ENCODE measurements at regions not wholly inside any gene's neighbourhood (a gene's known extent, or its start where the extent isn't known, plus 50 kb on each side); places are given as distances from the start of the nearest gene placed in this dataset.

DNA sequence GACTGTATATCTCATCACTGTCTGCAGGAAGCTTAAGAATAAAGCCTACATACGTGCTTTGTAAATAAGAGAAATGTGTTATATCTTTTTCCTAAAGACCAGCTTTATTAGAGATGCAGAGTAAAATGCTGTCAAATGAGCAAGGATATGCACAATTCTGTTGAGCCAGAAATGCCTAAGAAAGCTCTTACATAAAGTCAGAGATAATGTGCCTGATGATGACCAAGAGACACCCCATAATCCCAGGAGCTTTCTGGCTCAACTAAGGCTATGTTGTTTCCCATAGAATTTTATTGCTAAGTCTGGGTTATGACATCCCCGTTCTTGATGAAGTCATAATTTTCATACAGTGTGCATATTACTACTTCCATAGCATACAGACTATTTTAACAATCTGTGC is 209.9 kb downstream of the GALC start:
- Histone ChIP-seq H3K27ac (ENCODE audit: insufficient read depth in 1 of 2, low read depth in 1 of 2, low read length in 2 of 2, poor library complexity in 1 of 2, severe bottlenecking in 2 of 2) (no peak overlapping the region), H3K9me3 (ENCODE audit: control extremely low read depth in 1 of 5, control insufficient read depth in 4 of 5, insufficient read depth in 2 of 5, low read depth in 1 of 5, low read length in 4 of 5) (no peaks in the 10 kb centered on the region), H3K4me3 (ENCODE audit: control insufficient read depth in 1 of 7, extremely low read depth in 1 of 7, insufficient read depth in 4 of 7, low read depth in 2 of 7, low read length in 6 of 7) (no peak overlapping the region), H3K36me3 (ENCODE audit: control insufficient read depth in 4 of 4, insufficient read depth in 4 of 4, low read length in 3 of 4) (no peaks in the 10 kb centered on the region), H3K27me3 (replicated peaks in 2 of 5; ENCODE audit: control insufficient read depth in 4 of 5, insufficient read depth in 5 of 5, low read length in 4 of 5) (no peaks in the 10 kb centered on the region), H3K4me1 (ENCODE audit: control extremely low read depth in 1 of 4, control insufficient read depth in 4 of 4, insufficient read depth in 4 of 4, low read length in 3 of 4) (no peaks in the 10 kb centered on the region)
- POLR2A ChIA-PET = no interaction called here
- 100% methylated on average over 1 of the region's 2 CpGs for WGBS (ENCODE audit: insufficient coverage)
- CTCF ChIA-PET = no interaction called here
- no peak for DNase-seq

DNA sequence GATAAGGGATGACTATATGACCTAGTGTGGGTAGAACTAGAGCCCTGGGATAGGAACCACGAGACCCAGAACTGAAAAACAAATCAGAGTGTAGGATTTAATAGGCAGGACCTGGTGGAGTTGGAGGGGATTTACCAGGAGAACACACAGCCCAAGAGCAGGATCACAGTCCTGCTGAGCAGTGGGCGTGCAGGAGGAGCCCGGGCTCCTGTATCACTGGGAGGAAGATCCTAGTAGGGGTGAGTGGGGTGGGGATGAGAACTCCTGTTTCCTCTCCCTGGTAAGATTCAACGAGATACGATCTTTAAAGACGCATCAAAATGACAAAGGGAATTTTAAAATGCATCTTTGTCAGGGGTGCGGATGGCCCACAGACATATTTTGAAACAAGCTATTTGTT is 220.1 kb downstream of the GALC start:
- POLR2A ChIA-PET = no interaction called here
- no peak for DNase-seq
- no peak overlapping the region for H3K4me3 ChIP-seq (ENCODE audit: control insufficient read depth in 1 of 7, extremely low read depth in 1 of 7, insufficient read depth in 4 of 7, low read depth in 2 of 7, low read length in 6 of 7)
- CTCF ChIA-PET = no interaction called here
- H3K36me3 ChIP-seq (ENCODE audit: control insufficient read depth in 4 of 4, insufficient read depth in 4 of 4, low read length in 3 of 4) = no peaks in the 10 kb centered on the region
- WGBS (ENCODE audit: insufficient coverage) = 84% methylated on average over 5 of the region's 7 CpGs
- H3K27me3 ChIP-seq (replicated peaks in 2 of 5; ENCODE audit: control insufficient read depth in 4 of 5, insufficient read depth in 5 of 5, low read length in 4 of 5) = no peaks in the 10 kb centered on the region
- no peak overlapping the region for H3K27ac ChIP-seq (ENCODE audit: insufficient read depth in 1 of 2, low read depth in 1 of 2, low read length in 2 of 2, poor library complexity in 1 of 2, severe bottlenecking in 2 of 2)
- no peaks in the 10 kb centered on the region for H3K4me1 ChIP-seq (ENCODE audit: control extremely low read depth in 1 of 4, control insufficient read depth in 4 of 4, insufficient read depth in 4 of 4, low read length in 3 of 4)
- H3K9me3 ChIP-seq (ENCODE audit: control extremely low read depth in 1 of 5, control insufficient read depth in 4 of 5, insufficient read depth in 2 of 5, low read depth in 1 of 5, low read length in 4 of 5) = no peaks in the 10 kb centered on the region

DNA sequence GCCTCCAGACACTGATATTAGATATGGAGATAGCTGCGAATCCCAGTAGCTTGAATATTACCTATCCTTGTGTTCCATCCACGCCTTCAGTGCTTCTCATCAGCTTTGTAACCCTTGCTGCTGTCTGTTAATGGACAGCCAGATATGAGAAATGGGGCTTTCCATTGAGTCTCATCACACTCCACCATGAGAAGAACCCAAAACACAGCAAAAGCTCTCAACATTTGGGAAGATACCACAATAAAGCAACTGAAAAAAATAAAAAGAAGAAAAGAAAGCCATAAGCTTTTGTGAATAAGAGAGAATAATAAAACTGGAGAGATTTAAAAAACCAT is 225.4 kb downstream of the GALC start:
- Histone ChIP-seq H3K36me3 (ENCODE audit: control insufficient read depth in 4 of 4, insufficient read depth in 4 of 4, low read length in 3 of 4) (no peaks in the 10 kb centered on the region), H3K27me3 (replicated peaks in 2 of 5; ENCODE audit: control insufficient read depth in 4 of 5, insufficient read depth in 5 of 5, low read length in 4 of 5) (no peaks in the 10 kb centered on the region), H3K4me3 (ENCODE audit: control insufficient read depth in 1 of 7, extremely low read depth in 1 of 7, insufficient read depth in 4 of 7, low read depth in 2 of 7, low read length in 6 of 7) (no peak overlapping the region), H3K4me1 (ENCODE audit: control extremely low read depth in 1 of 4, control insufficient read depth in 4 of 4, insufficient read depth in 4 of 4, low read length in 3 of 4) (no peaks in the 10 kb centered on the region), H3K9me3 (ENCODE audit: control extremely low read depth in 1 of 5, control insufficient read depth in 4 of 5, insufficient read depth in 2 of 5, low read depth in 1 of 5, low read length in 4 of 5) (no peaks in the 10 kb centered on the region), H3K27ac (ENCODE audit: insufficient read depth in 1 of 2, low read depth in 1 of 2, low read length in 2 of 2, poor library complexity in 1 of 2, severe bottlenecking in 2 of 2) (no peak overlapping the region)
- no peak for DNase-seq
- WGBS (ENCODE audit: insufficient coverage) = 83% methylated on average over 1 of the region's 2 CpGs
- ChIA-PET POLR2A (no interaction called here), CTCF (no interaction called here)

DNA sequence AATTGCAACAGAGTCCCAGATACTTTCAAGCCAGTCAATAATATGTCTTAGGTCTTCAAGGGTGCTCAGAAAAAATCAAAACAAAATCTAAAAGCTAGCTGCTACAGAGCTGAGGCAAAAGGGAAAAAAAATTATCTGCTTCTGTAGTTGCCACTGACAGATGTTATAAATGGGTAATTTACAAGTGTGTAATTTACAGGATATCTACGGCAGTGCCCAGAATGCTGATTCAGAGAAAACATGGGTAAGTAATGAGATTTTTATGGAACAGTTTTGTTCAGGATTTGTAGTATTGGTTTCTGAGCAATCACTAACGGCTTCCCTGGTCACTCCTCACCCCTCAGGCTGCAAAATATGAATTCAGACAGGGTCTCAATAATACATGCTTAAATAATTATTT is 234.1 kb downstream of the GALC start:
- Histone ChIP-seq H3K36me3 (ENCODE audit: control insufficient read depth in 4 of 4, insufficient read depth in 4 of 4, low read length in 3 of 4) (no peaks in the 10 kb centered on the region), H3K4me3 (ENCODE audit: control insufficient read depth in 1 of 7, extremely low read depth in 1 of 7, insufficient read depth in 4 of 7, low read depth in 2 of 7, low read length in 6 of 7) (no peak overlapping the region), H3K9me3 (ENCODE audit: control extremely low read depth in 1 of 5, control insufficient read depth in 4 of 5, insufficient read depth in 2 of 5, low read depth in 1 of 5, low read length in 4 of 5) (no peaks in the 10 kb centered on the region), H3K27ac (ENCODE audit: insufficient read depth in 1 of 2, low read depth in 1 of 2, low read length in 2 of 2, poor library complexity in 1 of 2, severe bottlenecking in 2 of 2) (no peak overlapping the region), H3K4me1 (ENCODE audit: control extremely low read depth in 1 of 4, control insufficient read depth in 4 of 4, insufficient read depth in 4 of 4, low read length in 3 of 4) (no peaks in the 10 kb centered on the region), H3K27me3 (replicated peaks in 2 of 5; ENCODE audit: control insufficient read depth in 4 of 5, insufficient read depth in 5 of 5, low read length in 4 of 5) (no peaks in the 10 kb centered on the region)
- no peak for DNase-seq
- ChIA-PET POLR2A (no interaction called here), CTCF (no interaction called here)
- WGBS (ENCODE audit: insufficient coverage) = 88% methylated on average over 1 of the region's 2 CpGs

DNA sequence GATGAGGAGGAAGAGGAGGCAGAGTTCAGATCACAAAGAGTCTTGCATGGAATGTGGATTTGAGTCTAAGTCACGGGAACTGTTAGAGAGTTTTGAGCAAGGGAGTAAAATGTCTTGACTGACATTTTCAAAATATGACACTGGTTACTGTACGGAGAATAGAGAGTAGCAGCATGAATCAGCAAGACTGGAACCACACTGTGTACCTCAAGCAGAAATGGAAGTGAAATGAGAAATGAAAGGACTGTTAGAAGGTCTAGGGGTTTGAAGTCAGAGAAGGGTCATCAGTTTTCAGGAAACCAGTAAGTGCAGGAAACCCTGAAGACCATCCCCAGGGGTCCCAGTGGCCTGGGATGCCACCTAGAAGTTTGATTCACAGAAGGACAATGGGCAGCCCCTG is 236.3 kb downstream of the GALC start:
- POLR2A ChIA-PET = no interaction called here
- WGBS (ENCODE audit: insufficient coverage) = 46% methylated on average over 2 of the region's 2 CpGs
- no peak overlapping the region for H3K4me3 ChIP-seq (ENCODE audit: control insufficient read depth in 1 of 7, extremely low read depth in 1 of 7, insufficient read depth in 4 of 7, low read depth in 2 of 7, low read length in 6 of 7)
- DNase-seq = peak in 1 of 3 donors; percentile 14
- H3K4me1 ChIP-seq (ENCODE audit: control extremely low read depth in 1 of 4, control insufficient read depth in 4 of 4, insufficient read depth in 4 of 4, low read length in 3 of 4) = no peaks in the 10 kb centered on the region
- H3K9me3 ChIP-seq (ENCODE audit: control extremely low read depth in 1 of 5, control insufficient read depth in 4 of 5, insufficient read depth in 2 of 5, low read depth in 1 of 5, low read length in 4 of 5) = no peaks in the 10 kb centered on the region
- no peak overlapping the region for H3K27ac ChIP-seq (ENCODE audit: insufficient read depth in 1 of 2, low read depth in 1 of 2, low read length in 2 of 2, poor library complexity in 1 of 2, severe bottlenecking in 2 of 2)
- H3K27me3 ChIP-seq (replicated peaks in 2 of 5; ENCODE audit: control insufficient read depth in 4 of 5, insufficient read depth in 5 of 5, low read length in 4 of 5) = no peaks in the 10 kb centered on the region
- H3K36me3 ChIP-seq (ENCODE audit: control insufficient read depth in 4 of 4, insufficient read depth in 4 of 4, low read length in 3 of 4) = no peaks in the 10 kb centered on the region
- CTCF ChIA-PET = no interaction called here

DNA sequence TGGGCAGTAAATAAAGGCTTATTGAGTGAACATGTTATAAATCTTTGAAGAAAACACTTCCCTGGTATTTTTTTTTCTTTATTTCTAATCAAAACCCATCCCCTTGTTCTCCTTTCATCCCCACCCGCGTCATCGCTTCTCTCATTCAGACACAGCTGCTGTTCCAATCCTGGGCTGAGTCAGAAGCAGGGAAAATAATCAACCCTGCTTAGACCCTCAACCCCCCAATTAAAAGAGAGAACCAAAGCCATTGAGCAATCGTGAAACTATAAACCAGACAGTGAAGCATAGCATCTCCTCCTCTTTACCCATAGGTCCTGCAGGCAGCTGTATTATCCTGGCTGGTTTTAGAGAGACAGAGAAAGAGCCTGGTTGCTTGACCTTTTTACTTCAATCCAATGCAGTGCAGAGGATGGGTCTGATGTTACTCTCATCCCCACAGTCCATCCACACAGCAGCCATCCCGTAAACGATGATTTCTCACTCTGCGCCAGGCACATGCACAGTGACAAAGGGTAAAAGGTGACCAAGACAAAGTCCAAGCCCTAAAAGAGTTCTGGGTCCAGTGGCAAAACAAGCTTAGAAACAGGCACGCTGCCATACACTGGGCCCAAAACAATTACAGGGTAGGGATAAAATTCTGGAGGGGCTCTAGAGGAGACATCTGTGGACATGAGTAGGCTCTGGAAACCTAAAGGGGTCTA is 238.3 kb downstream of the GALC start:
- POLR2A ChIA-PET = no interaction called here
- Histone ChIP-seq H3K9me3 (ENCODE audit: control extremely low read depth in 1 of 5, control insufficient read depth in 4 of 5, insufficient read depth in 2 of 5, low read depth in 1 of 5, low read length in 4 of 5) (no peaks in the 10 kb centered on the region), H3K4me3 (ENCODE audit: control insufficient read depth in 1 of 7, extremely low read depth in 1 of 7, insufficient read depth in 4 of 7, low read depth in 2 of 7, low read length in 6 of 7) (no peak overlapping the region), H3K27me3 (replicated peaks in 2 of 5; ENCODE audit: control insufficient read depth in 4 of 5, insufficient read depth in 5 of 5, low read length in 4 of 5) (peaks cover 0 to 3% (median 0%) of the 10 kb centered on the region in 5 experiments), H3K4me1 (ENCODE audit: control extremely low read depth in 1 of 4, control insufficient read depth in 4 of 4, insufficient read depth in 4 of 4, low read length in 3 of 4) (no peaks in the 10 kb centered on the region), H3K27ac (ENCODE audit: insufficient read depth in 1 of 2, low read depth in 1 of 2, low read length in 2 of 2, poor library complexity in 1 of 2, severe bottlenecking in 2 of 2) (no peak overlapping the region), H3K36me3 (ENCODE audit: control insufficient read depth in 4 of 4, insufficient read depth in 4 of 4, low read length in 3 of 4) (no peaks in the 10 kb centered on the region)
- DNase-seq = no peak
- 100% methylated on average over 6 of the region's 8 CpGs for WGBS (ENCODE audit: insufficient coverage)
- CTCF ChIA-PET = no interaction called here

DNA sequence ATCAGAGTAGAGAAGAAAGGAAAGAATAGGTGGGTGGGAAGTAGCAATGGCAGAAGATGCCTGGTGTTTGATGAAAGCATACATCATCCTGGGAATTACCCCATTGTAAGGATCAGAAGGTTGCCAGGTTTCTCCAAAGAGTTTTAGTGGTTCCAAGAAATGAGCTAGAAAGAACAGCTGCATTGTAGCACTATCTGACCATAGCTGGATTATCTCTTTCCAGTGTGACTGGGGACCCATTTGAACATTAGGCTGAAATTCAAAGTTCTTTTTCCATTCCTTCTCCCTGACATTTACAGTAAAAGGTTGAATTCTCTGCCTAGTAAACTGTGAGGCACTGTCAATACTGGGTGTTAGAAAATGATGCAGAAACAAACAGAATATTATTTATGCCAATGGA is 244.4 kb downstream of the GALC start:
- peaks cover 0 to 3% (median 0%) of the 10 kb centered on the region in 5 experiments for H3K27me3 ChIP-seq (replicated peaks in 2 of 5; ENCODE audit: control insufficient read depth in 4 of 5, insufficient read depth in 5 of 5, low read length in 4 of 5)
- H3K4me1 ChIP-seq (ENCODE audit: control extremely low read depth in 1 of 4, control insufficient read depth in 4 of 4, insufficient read depth in 4 of 4, low read length in 3 of 4) = no peaks in the 10 kb centered on the region
- ChIA-PET POLR2A (no interaction called here), CTCF (interaction anchor here (1.5 kb wide), 1 partner anchor 147 kb away, joined by 4 read pairs; no protein-coding TSS in a partner anchor)
- no peak overlapping the region for H3K27ac ChIP-seq (ENCODE audit: insufficient read depth in 1 of 2, low read depth in 1 of 2, low read length in 2 of 2, poor library complexity in 1 of 2, severe bottlenecking in 2 of 2)
- H3K4me3 ChIP-seq (ENCODE audit: control insufficient read depth in 1 of 7, extremely low read depth in 1 of 7, insufficient read depth in 4 of 7, low read depth in 2 of 7, low read length in 6 of 7) = no peak overlapping the region
- H3K36me3 ChIP-seq (ENCODE audit: control insufficient read depth in 4 of 4, insufficient read depth in 4 of 4, low read length in 3 of 4) = no peaks in the 10 kb centered on the region
- DNase-seq = no peak
- H3K9me3 ChIP-seq (ENCODE audit: control extremely low read depth in 1 of 5, control insufficient read depth in 4 of 5, insufficient read depth in 2 of 5, low read depth in 1 of 5, low read length in 4 of 5) = no peaks in the 10 kb centered on the region

All from common myeloid progenitor, CD34-positive (primary cell).